ENCODE measurements at regions not wholly inside any gene's neighbourhood (a gene's known extent, or its start where the extent isn't known, plus 50 kb on each side); places are given as distances from the start of the nearest gene placed in this dataset.

DNA sequence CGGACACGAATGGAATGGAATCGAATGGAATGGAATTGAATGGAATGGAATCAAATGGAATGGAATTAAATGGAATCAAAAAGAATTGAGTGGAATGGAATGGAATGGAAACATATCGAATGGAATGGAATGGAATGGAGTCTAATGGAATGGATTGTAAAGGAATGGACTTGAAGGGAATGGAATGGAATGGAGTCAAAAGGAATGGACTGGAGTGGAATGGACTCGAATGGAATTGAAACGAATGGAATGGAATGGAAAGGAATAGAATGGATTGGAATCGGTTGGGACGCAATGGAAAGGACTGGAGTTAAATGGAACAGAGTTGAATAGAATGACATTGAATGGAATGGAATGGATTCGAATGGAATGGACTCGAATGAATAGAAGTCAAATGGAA, 486.9 kb upstream of the WSB1 start:
- no peak overlapping the region for H3K27ac ChIP-seq (ENCODE audit: low read depth, low read length)
- no peak overlapping the region for H3K4me3 Mint-ChIP-seq
- no peaks in the 10 kb centered on the region for H3K4me1 ChIP-seq (ENCODE audit: control insufficient read depth in 2 of 2, insufficient read depth in 2 of 2, low read length in 2 of 2)
- H3K27ac Mint-ChIP-seq = no peak overlapping the region
- no peak for ATAC-seq
- no peaks in the 10 kb centered on the region for H3K36me3 ChIP-seq (ENCODE audit: control insufficient read depth in 2 of 3, insufficient read depth in 3 of 3, low read length in 3 of 3)
- no peak for DNase-seq
- ChIA-PET POLR2A (no interaction called here), CTCF (no interaction called here)
- peaks cover 0 to 70% (median 5%) of the 10 kb centered on the region in 3 experiments for H3K9me3 ChIP-seq (ENCODE audit: control insufficient read depth in 2 of 3, low read length in 3 of 3)
- intact Hi-C loops (cut with micrococcal nuclease) = no loop called here
- no peaks in the 10 kb centered on the region for H3K4me1 Mint-ChIP-seq
- H3K36me3 Mint-ChIP-seq = peaks cover 0 to 3% (median 0%) of the 10 kb centered on the region in 5 donors
- H3K9me3 Mint-ChIP-seq = peaks cover 0 to 5% (median 3%) of the 10 kb centered on the region in 11 donors
- no peaks in the 10 kb centered on the region for H3K27me3 ChIP-seq (ENCODE audit: control insufficient read depth in 2 of 2, insufficient read depth in 2 of 2, low read length in 2 of 2)
- H3K27me3 Mint-ChIP-seq = no peaks in the 10 kb centered on the region
- H3K4me3 ChIP-seq (ENCODE audit: low read length) = no peak overlapping the region

DNA sequence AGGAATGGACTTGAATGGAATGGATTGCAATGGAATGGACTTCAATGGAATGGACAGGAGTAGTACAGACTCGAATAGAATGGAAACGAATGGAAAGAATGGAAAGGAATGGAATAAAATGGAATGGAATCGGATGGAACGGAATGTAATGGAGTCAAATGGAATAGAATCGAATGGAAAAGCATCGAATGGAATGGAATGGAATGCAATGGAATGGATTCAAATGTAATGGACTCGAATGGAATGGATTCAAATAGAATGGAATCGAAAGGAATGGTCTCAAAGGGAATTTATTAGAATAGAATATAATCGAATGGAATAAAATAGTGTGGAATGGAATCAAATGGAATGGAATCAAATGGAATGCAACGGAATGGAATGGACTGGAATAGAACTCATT, 484.9 kb upstream of the WSB1 start:
- Mint-ChIP-seq H3K4me3 (no peak overlapping the region), H3K9me3 (peaks cover 0 to 5% (median 3%) of the 10 kb centered on the region in 11 donors), H3K27me3 (no peaks in the 10 kb centered on the region), H3K36me3 (peaks cover 0 to 3% (median 0%) of the 10 kb centered on the region in 5 donors), H3K4me1 (no peaks in the 10 kb centered on the region), H3K27ac (no peak overlapping the region)
- Histone ChIP-seq H3K27ac (ENCODE audit: low read depth, low read length) (no peak overlapping the region), H3K36me3 (ENCODE audit: control insufficient read depth in 2 of 3, insufficient read depth in 3 of 3, low read length in 3 of 3) (no peaks in the 10 kb centered on the region), H3K27me3 (ENCODE audit: control insufficient read depth in 2 of 2, insufficient read depth in 2 of 2, low read length in 2 of 2) (no peaks in the 10 kb centered on the region), H3K9me3 (ENCODE audit: control insufficient read depth in 2 of 3, low read length in 3 of 3) (peaks cover 3 to 65% (median 7%) of the 10 kb centered on the region in 3 experiments), H3K4me3 (ENCODE audit: low read length) (no peak overlapping the region), H3K4me1 (ENCODE audit: control insufficient read depth in 2 of 2, insufficient read depth in 2 of 2, low read length in 2 of 2) (no peaks in the 10 kb centered on the region)
- intact Hi-C loops (cut with micrococcal nuclease) = no loop called here
- no peak for DNase-seq
- ChIA-PET POLR2A (no interaction called here), CTCF (no interaction called here)
- no peak for ATAC-seq

- Mint-ChIP-seq H3K27me3 (no peaks in the 10 kb centered on the region), H3K9me3 (no peaks in the 10 kb centered on the region), H3K36me3 (no peaks in the 10 kb centered on the region), H3K4me1 (no peaks in the 10 kb centered on the region), H3K4me3 (no peak overlapping the region), H3K27ac (no peak overlapping the region)
- no peak overlapping the region for H3K4me3 ChIP-seq (ENCODE audit: low read length)
- peaks cover 0 to 84% (median 0%) of the 10 kb centered on the region in 3 experiments for H3K9me3 ChIP-seq (ENCODE audit: control insufficient read depth in 2 of 3, low read length in 3 of 3)
- intact Hi-C loops (cut with micrococcal nuclease) = no loop called here
- ATAC-seq = no peak
- POLR2A ChIA-PET = no interaction called here
- no peaks in the 10 kb centered on the region for H3K36me3 ChIP-seq (ENCODE audit: control insufficient read depth in 2 of 3, insufficient read depth in 3 of 3, low read length in 3 of 3)
- no peaks in the 10 kb centered on the region for H3K27me3 ChIP-seq (ENCODE audit: control insufficient read depth in 2 of 2, insufficient read depth in 2 of 2, low read length in 2 of 2)
- no peaks in the 10 kb centered on the region for H3K4me1 ChIP-seq (ENCODE audit: control insufficient read depth in 2 of 2, insufficient read depth in 2 of 2, low read length in 2 of 2)
- DNase-seq = no peak
- no peak overlapping the region for H3K27ac ChIP-seq (ENCODE audit: low read depth, low read length)
- CTCF ChIA-PET = no interaction called here
Observed at GRCh38 chr17:26818736-26819135, 475.2 kb upstream of the WSB1 start.
